ENCODE measurements at regions not wholly inside any gene's neighbourhood (a gene's known extent, or its start where the extent isn't known, plus 50 kb on each side); places are given as distances from the start of the nearest gene placed in this dataset.
"Not testable (repeated sequence)": the region's sequence is repeated elsewhere in the genome, so short reads cannot be mapped to it uniquely, and the experiment has no call there.

- DNase-seq: no peak
Observed at GRCh38 chr2:125224830-125225229, 1199.7 kb downstream of the CNTNAP5 start.

- no peak for DNase-seq
Observed at GRCh38 chr2:125227843-125228392, 1202.8 kb downstream of the CNTNAP5 start.

- DNase-seq: no peak
Observed at GRCh38 chr2:125240870-125241269, 1215.8 kb downstream of the CNTNAP5 start.

- no peak for DNase-seq
Observed at GRCh38 chr2:125243074-125243473, 1218.0 kb downstream of the CNTNAP5 start.

GRCh38 chr2:125254010-125254409 is 1228.9 kb downstream of the CNTNAP5 start:
- DNase-seq: no peak

GRCh38 chr2:125259451-125259850 is 1234.4 kb downstream of the CNTNAP5 start:
- DNase-seq: no peak

GRCh38 chr2:125260366-125260930 is 1235.4 kb downstream of the CNTNAP5 start:
- DNase-seq: not testable (repeated sequence)

GRCh38 chr2:125264453-125264852 is 1239.4 kb downstream of the CNTNAP5 start:
- no peak for DNase-seq

GRCh38 chr2:125267683-125268082 is 1242.6 kb downstream of the CNTNAP5 start:
- DNase-seq: no peak

- DNase-seq: no peak
Observed at GRCh38 chr2:125272651-125273050, 1247.6 kb downstream of the CNTNAP5 start.

- DNase-seq: no peak
Observed at GRCh38 chr2:125274718-125275117, 1249.6 kb downstream of the CNTNAP5 start.

GRCh38 chr2:125280265-125280664 is 1255.2 kb downstream of the CNTNAP5 start:
- no peak for DNase-seq

GRCh38 chr2:125281242-125281641 is 1256.2 kb downstream of the CNTNAP5 start:
- no peak for DNase-seq

GRCh38 chr2:125296742-125297141 is 1271.7 kb downstream of the CNTNAP5 start:
- DNase-seq: no peak

GRCh38 chr2:125310657-125311364 is 1285.7 kb downstream of the CNTNAP5 start:
- DNase-seq: no peak

GRCh38 chr2:125312342-125312741 is 1287.3 kb downstream of the CNTNAP5 start:
- DNase-seq: no peak

- no peak for DNase-seq
Observed at GRCh38 chr2:125313806-125314205, 1288.7 kb downstream of the CNTNAP5 start.

GRCh38 chr2:125318740-125319139 is 1293.7 kb downstream of the CNTNAP5 start:
- no peak for DNase-seq

- no peak for DNase-seq
Observed at GRCh38 chr2:125324273-125324672, 1299.2 kb downstream of the CNTNAP5 start.

- DNase-seq: no peak
Observed at GRCh38 chr2:125330133-125330532, 1305.0 kb downstream of the CNTNAP5 start.

- no peak for DNase-seq
Observed at GRCh38 chr2:125341353-125341752, 1314.6 kb upstream of the GYPC start.

GRCh38 chr2:125353542-125353941 is 1302.4 kb upstream of the GYPC start:
- DNase-seq: not testable (repeated sequence)

GRCh38 chr2:125364192-125364983 is 1291.6 kb upstream of the GYPC start:
- DNase-seq: no peak

GRCh38 chr2:125364984-125365265 is 1291.0 kb upstream of the GYPC start:
- no peak for DNase-seq

Data from suppressor macrophage treated with lipopolysaccharide for 1 hour (primary cell).